ENCODE measurements at regions not wholly inside any gene's neighbourhood (a gene's known extent, or its start where the extent isn't known, plus 50 kb on each side); places are given as distances from the start of the nearest gene placed in this dataset.

GRCh38 chrX:42096265-42096920 lies 173.0 kb upstream of the CASK start:
- DNase-seq (ENCODE audit: low read depth): peak; percentile 84

- peak; percentile 4 for DNase-seq (ENCODE audit: low read depth)
Observed at GRCh38 chrX:42094218-42094617, 170.9 kb upstream of the CASK start.

- peak; percentile 36 for DNase-seq (ENCODE audit: low read depth)
Observed at GRCh38 chrX:42093756-42094155, 170.4 kb upstream of the CASK start.

- no peak for DNase-seq (ENCODE audit: low read depth)
Observed at GRCh38 chrX:42090395-42090794, 167.0 kb upstream of the CASK start.

- DNase-seq (ENCODE audit: low read depth): no peak
Observed at GRCh38 chrX:42089031-42089430, 165.7 kb upstream of the CASK start.

GRCh38 chrX:42087960-42088359 lies 164.6 kb upstream of the CASK start:
- no peak for DNase-seq (ENCODE audit: low read depth)

- no peak for DNase-seq (ENCODE audit: low read depth)
Observed at GRCh38 chrX:42085836-42086235, 162.5 kb upstream of the CASK start.

GRCh38 chrX:42079968-42080367 lies 156.6 kb upstream of the CASK start:
- DNase-seq (ENCODE audit: low read depth): peak; percentile 43

GRCh38 chrX:42077675-42078074 lies 154.3 kb upstream of the CASK start:
- DNase-seq (ENCODE audit: low read depth): no peak

- DNase-seq (ENCODE audit: low read depth): no peak
Observed at GRCh38 chrX:42075032-42075431, 151.7 kb upstream of the CASK start.

- no peak for DNase-seq (ENCODE audit: low read depth)
Observed at GRCh38 chrX:42073448-42073847, 150.1 kb upstream of the CASK start.

GRCh38 chrX:42070866-42071265 lies 147.5 kb upstream of the CASK start:
- no peak for DNase-seq (ENCODE audit: low read depth)

GRCh38 chrX:42054256-42054655 lies 130.9 kb upstream of the CASK start:
- no peak for DNase-seq (ENCODE audit: low read depth)

- no peak for DNase-seq (ENCODE audit: low read depth)
Observed at GRCh38 chrX:42050345-42050744, 127.0 kb upstream of the CASK start.

- no peak for DNase-seq (ENCODE audit: low read depth)
Observed at GRCh38 chrX:42047886-42048285, 124.5 kb upstream of the CASK start.

- DNase-seq (ENCODE audit: low read depth): no peak
Observed at GRCh38 chrX:42028109-42028508, 104.8 kb upstream of the CASK start.

- no peak for DNase-seq (ENCODE audit: low read depth)
Observed at GRCh38 chrX:42027367-42028000, 104.1 kb upstream of the CASK start.

- DNase-seq (ENCODE audit: low read depth): no peak
Observed at GRCh38 chrX:42025861-42026260, 102.5 kb upstream of the CASK start.

GRCh38 chrX:42023122-42023521 lies 99.8 kb upstream of the CASK start:
- no peak for DNase-seq (ENCODE audit: low read depth)

- no peak for DNase-seq (ENCODE audit: low read depth)
Observed at GRCh38 chrX:42022158-42022557, 98.8 kb upstream of the CASK start.

GRCh38 chrX:42021058-42021457 lies 97.7 kb upstream of the CASK start:
- no peak for DNase-seq (ENCODE audit: low read depth)

- DNase-seq (ENCODE audit: low read depth): no peak
Observed at GRCh38 chrX:42020225-42020624, 96.9 kb upstream of the CASK start.

- DNase-seq (ENCODE audit: low read depth): no peak
Observed at GRCh38 chrX:42017971-42018370, 94.6 kb upstream of the CASK start.

GRCh38 chrX:42000836-42001235 lies 77.5 kb upstream of the CASK start:
- no peak for DNase-seq (ENCODE audit: low read depth)

Measured in EH (cell line).